ENCODE measurements at regions not wholly inside any gene's neighbourhood (a gene's known extent, or its start where the extent isn't known, plus 50 kb on each side); places are given as distances from the start of the nearest gene placed in this dataset.

GRCh38 chr2:128392207-128392606 lies 73.5 kb upstream of the HS6ST1 start:
- TF ChIP-seq CTCF (conservative IDR thresholded peaks at IDR 0.05 in 1 of 2, IDR thresholded peaks at IDR 0.05 in 1 of 2; ENCODE audit: low read depth in 1 of 2, low read length in 2 of 2) (no peak), EZH2 (IDR thresholded peaks at IDR 0.05; ENCODE audit: low read length, missing control alignments) (no peak)
